MM.1S (cell line): ENCODE measurements at regions not wholly inside any gene's neighbourhood (a gene's known extent, or its start where the extent isn't known, plus 50 kb on each side); places are given as distances from the start of the nearest gene placed in this dataset.

Experiments used
- DNase-seq: peaks from one replicate; pipeline ENCODE4 v3.0.0-alpha.2; 2015
- H2AFZ ChIP-seq: fragments of 300-600 bp; sonication (generic); 2 replicates; pipeline ENCODE4 v1.6.0; 2016; ENCODE audit warnings: antibody characterized with exemption, low read length
- H3F3A ChIP-seq: fragments of 300-600 bp; sonication (generic); 2 replicates; pipeline ENCODE4 v1.6.1; 2016; ENCODE audit warnings: mild to moderate bottlenecking, antibody characterized with exemption, low read length, moderate library complexity, mixed read lengths; ENCODE audit not compliant: insufficient read depth
- H3K27ac ChIP-seq: fragments of 300-600 bp; sonication (generic); 2 replicates; pipeline ENCODE4 v1.5.1; 2016; ENCODE audit warnings: mild to moderate bottlenecking, low read length
- H3K27me3 ChIP-seq: fragments of 300-600 bp; sonication (generic); replicated peaks from 2 replicates; pipeline ENCODE4 v1.6.0; 2016; ENCODE audit warnings: low read length; ENCODE audit not compliant: insufficient read depth
- H3K36me3 ChIP-seq: fragments of 300-600 bp; sonication (generic); replicated peaks from 2 replicates; pipeline ENCODE4 v1.6.1; 2016; ENCODE audit warnings: mild to moderate bottlenecking, low read length, mixed read lengths; ENCODE audit not compliant: insufficient read depth
- H3K4me1 ChIP-seq: fragments of 300-600 bp; sonication (generic); 2 replicates; pipeline ENCODE4 v1.6.1; 2016; ENCODE audit warnings: low read length, mixed read lengths
- H3K4me2 ChIP-seq: fragments of 300-600 bp; sonication (generic); 2 replicates; pipeline ENCODE4 v1.6.0; 2016; ENCODE audit warnings: low read depth, low read length
- H3K4me3 ChIP-seq: fragments of 300-600 bp; sonication (generic); 2 replicates; pipeline ENCODE4 v1.5.1; 2016; ENCODE audit warnings: low read length, mixed read lengths
- H3K79me2 ChIP-seq: fragments of 300-600 bp; sonication (generic); 2 replicates; pipeline ENCODE4 v1.6.1; 2016; ENCODE audit warnings: mixed run types, low read length, mixed read lengths
- H3K9ac ChIP-seq: fragments of 300-600 bp; sonication (generic); 2 replicates; pipeline ENCODE4 v1.6.1; 2016; ENCODE audit warnings: low read length, mixed read lengths
- H3K9me2 ChIP-seq: fragments of 300-600 bp; sonication (generic); replicated peaks from 2 replicates; pipeline ENCODE4 v1.6.1; 2016; ENCODE audit warnings: mild to moderate bottlenecking, low read length, mixed read lengths; ENCODE audit not compliant: insufficient read depth
- H3K9me3 ChIP-seq: fragments of 300-600 bp; sonication (generic); replicated peaks from 2 replicates; pipeline ENCODE4 v1.6.1; 2016; ENCODE audit warnings: mild to moderate bottlenecking, low read length, mixed read lengths; ENCODE audit not compliant: insufficient read depth
- H4K20me1 ChIP-seq: fragments of 300-600 bp; sonication (generic); 2 replicates; pipeline ENCODE4 v1.6.1; 2016; ENCODE audit warnings: mild to moderate bottlenecking, low read length, moderate library complexity, mixed read lengths; ENCODE audit not compliant: insufficient read depth
- EZH2 ChIP-seq: fragments of 300-600 bp; sonication (generic); optimal IDR thresholded peaks from 2 replicates; pipeline ENCODE3; 2017; ENCODE audit warnings: low read depth, mild to moderate bottlenecking, antibody characterized with exemption, low read length, mixed read lengths
- EZH2phosphoT487 ChIP-seq: fragments of 300-600 bp; sonication (generic); IDR thresholded peaks from 2 replicates; pipeline ENCODE4 v1.6.1; 2018; ENCODE audit warnings: antibody characterized with exemption, low read length
- TF ChIP-seq, protein P1 (sequence below): fragments of 300-600 bp; sonication (generic); IDR thresholded peaks from 2 replicates; pipeline ENCODE4 v1.5.1; 2016; ENCODE audit warnings: antibody characterized with exemption, low read length, mixed read lengths

DNA sequence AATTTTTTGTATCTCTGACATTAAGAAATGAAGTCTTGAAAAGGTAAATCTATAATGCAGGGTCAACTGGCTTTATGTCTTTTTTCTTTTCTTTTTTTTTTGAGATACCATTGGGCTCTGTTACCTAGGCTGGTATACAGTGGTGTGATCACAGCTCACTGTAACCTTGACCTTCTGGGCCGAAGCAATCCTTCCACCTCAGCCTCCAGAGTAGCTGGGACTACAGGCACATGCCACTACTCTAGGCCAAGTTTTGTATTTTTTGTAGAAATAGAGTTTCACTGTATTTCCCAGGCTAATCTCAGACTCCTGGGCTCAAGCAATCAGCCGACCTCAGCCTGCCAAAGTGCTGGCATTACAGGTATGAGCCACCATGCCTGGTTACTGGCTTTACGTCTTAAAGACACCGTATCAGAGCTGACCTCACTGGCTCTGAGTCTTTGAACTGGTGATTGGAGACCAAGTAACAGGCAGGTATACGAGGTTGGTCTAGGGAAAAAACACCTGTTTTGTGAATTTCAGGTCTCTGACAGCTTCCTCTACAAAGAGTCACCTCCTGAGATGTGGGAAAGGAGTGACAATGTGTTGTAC lies 70.4 kb upstream of the GPBP1 start:
- H3K4me3 ChIP-seq = no peak overlapping the region
- H3K4me2 ChIP-seq = no peak overlapping the region

DNA sequence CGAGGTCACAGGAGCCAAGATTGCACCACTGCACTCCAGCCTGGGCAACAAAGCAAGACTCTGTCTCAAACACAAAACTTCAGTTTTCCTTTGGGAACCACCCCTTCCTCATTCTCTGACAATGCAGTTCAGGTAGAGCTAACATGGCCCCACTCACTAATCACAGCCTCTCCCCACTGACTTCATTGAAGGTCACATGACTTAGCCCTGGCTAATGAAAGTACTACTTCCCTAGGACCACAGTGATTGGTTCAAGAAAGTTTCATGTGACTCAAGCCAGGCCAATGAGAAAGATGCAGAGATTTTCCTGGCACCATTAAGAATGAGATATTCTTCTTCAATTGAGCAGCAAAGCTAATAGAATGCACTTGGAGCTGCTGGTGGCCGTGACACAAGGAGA lies 67.2 kb upstream of the GPBP1 start:
- H3K4me3 ChIP-seq = no peak overlapping the region
- no peak overlapping the region for H3K9ac ChIP-seq
- no peak overlapping the region for H2AFZ ChIP-seq
- no peak overlapping the region for H3K27ac ChIP-seq
- H3K4me1 ChIP-seq = no peaks in the 10 kb centered on the region
- no peaks in the 10 kb centered on the region for H3K9me3 ChIP-seq
- no peak overlapping the region for H3K4me2 ChIP-seq
- no peaks in the 10 kb centered on the region for H3K27me3 ChIP-seq
- no peak for DNase-seq
- no peaks in the 10 kb centered on the region for H3K36me3 ChIP-seq
- no peaks in the 10 kb centered on the region for H3K9me2 ChIP-seq
- no peaks in the 10 kb centered on the region for H3F3A ChIP-seq
- H4K20me1 ChIP-seq = no peaks in the 10 kb centered on the region
- no peaks in the 10 kb centered on the region for H3K79me2 ChIP-seq
- TF ChIP-seq EZH2 = no peak
- TF ChIP-seq EZH2phosphoT487 = no peak

More for the DNA sequence above, 70.4 kb upstream of the GPBP1 start:
- no peaks in the 10 kb centered on the region for H3K4me1 ChIP-seq
- H3K9me3 ChIP-seq = no peaks in the 10 kb centered on the region
- no peaks in the 10 kb centered on the region for H3K79me2 ChIP-seq
- H4K20me1 ChIP-seq = no peaks in the 10 kb centered on the region
- H3K9me2 ChIP-seq = no peaks in the 10 kb centered on the region
- H3K27ac ChIP-seq = no peak overlapping the region
- no peaks in the 10 kb centered on the region for H3K36me3 ChIP-seq
- H2AFZ ChIP-seq = no peak overlapping the region
- no peak overlapping the region for H3K9ac ChIP-seq
- DNase-seq = no peak
- no peaks in the 10 kb centered on the region for H3K27me3 ChIP-seq
- no peaks in the 10 kb centered on the region for H3F3A ChIP-seq
- TF ChIP-seq EZH2 (no peak), EZH2phosphoT487 (no peak)
- TF ChIP-seq, protein P1, sequence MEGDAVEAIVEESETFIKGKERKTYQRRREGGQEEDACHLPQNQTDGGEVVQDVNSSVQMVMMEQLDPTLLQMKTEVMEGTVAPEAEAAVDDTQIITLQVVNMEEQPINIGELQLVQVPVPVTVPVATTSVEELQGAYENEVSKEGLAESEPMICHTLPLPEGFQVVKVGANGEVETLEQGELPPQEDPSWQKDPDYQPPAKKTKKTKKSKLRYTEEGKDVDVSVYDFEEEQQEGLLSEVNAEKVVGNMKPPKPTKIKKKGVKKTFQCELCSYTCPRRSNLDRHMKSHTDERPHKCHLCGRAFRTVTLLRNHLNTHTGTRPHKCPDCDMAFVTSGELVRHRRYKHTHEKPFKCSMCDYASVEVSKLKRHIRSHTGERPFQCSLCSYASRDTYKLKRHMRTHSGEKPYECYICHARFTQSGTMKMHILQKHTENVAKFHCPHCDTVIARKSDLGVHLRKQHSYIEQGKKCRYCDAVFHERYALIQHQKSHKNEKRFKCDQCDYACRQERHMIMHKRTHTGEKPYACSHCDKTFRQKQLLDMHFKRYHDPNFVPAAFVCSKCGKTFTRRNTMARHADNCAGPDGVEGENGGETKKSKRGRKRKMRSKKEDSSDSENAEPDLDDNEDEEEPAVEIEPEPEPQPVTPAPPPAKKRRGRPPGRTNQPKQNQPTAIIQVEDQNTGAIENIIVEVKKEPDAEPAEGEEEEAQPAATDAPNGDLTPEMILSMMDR = no peak

DNA sequence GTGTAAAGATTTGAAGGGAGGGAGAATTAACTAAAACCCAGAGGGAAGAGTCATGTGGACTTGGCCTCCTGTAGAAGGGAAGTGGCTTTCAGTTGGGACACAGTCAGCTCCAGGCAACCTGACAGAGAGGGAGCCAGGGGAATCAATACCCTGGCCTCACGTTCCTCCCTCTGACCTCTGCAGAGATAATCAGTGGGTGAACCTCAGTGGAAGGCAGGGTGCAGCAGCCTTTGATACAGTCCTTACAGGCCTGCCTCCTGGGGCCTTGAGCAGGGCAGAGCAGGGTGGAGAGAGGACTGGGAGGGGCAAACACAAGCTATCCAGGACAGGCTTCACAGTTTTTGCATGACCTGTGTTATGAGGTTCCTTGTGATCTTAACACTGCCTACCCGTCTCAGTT lies 61.9 kb upstream of the GPBP1 start:
- Histone ChIP-seq H3K27me3 (no peaks in the 10 kb centered on the region), H3K9me3 (no peaks in the 10 kb centered on the region), H3F3A (no peaks in the 10 kb centered on the region), H2AFZ (no peak overlapping the region), H3K9me2 (no peaks in the 10 kb centered on the region), H3K4me2 (no peak overlapping the region), H3K4me3 (no peak overlapping the region), H3K79me2 (no peaks in the 10 kb centered on the region), H3K4me1 (no peaks in the 10 kb centered on the region), H3K36me3 (no peaks in the 10 kb centered on the region), H3K9ac (no peak overlapping the region), H4K20me1 (no peaks in the 10 kb centered on the region), H3K27ac (no peak overlapping the region)
- TF ChIP-seq EZH2phosphoT487 (no peak), EZH2 (no peak)
- TF ChIP-seq, protein P1 = no peak
- DNase-seq = no peak

DNA sequence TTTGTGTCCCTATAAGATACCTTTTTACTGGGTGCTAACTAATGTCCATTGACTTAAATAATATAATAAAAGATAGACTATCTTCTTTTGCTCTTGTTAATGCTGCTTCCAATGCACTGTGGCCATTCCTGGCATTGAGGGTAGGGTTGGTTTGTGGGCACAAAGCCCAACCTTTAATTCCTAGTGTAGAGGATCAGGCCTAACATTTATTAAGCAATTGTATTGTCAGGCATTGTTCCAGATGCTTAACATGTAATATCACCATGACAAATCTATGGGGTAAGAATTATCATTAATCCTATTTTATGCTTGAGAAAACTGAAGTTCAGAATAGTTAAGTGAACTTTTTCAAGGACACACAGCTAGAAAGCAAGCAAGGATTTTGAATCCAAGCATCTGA lies 60.4 kb upstream of the GPBP1 start:
- DNase-seq = no peak
- no peaks in the 10 kb centered on the region for H3F3A ChIP-seq

More for the DNA sequence above, 60.4 kb upstream of the GPBP1 start:
- Histone ChIP-seq H3K36me3 (no peaks in the 10 kb centered on the region), H3K9me3 (no peaks in the 10 kb centered on the region), H3K79me2 (no peaks in the 10 kb centered on the region), H2AFZ (no peak overlapping the region), H3K4me1 (no peaks in the 10 kb centered on the region), H4K20me1 (no peaks in the 10 kb centered on the region), H3K9me2 (no peaks in the 10 kb centered on the region), H3K9ac (no peak overlapping the region), H3K27ac (no peak overlapping the region), H3K4me2 (no peak overlapping the region), H3K4me3 (no peak overlapping the region), H3K27me3 (no peaks in the 10 kb centered on the region)
- TF ChIP-seq EZH2 = no peak
- no peak for TF ChIP-seq EZH2phosphoT487
- TF ChIP-seq, protein P1 = no peak
